Mesenchymal stem cell (in vitro differentiated cells and primary cell): ENCODE measurements at regions not wholly inside any gene's neighbourhood (a gene's known extent, or its start where the extent isn't known, plus 50 kb on each side); places are given as distances from the start of the nearest gene placed in this dataset.

Source experiments
- DNase-seq: peaks from one replicate; pipeline ENCODE4 v3.0.0-alpha.2; 2013
- H2AFZ ChIP-seq: one replicate; pipeline ENCODE4 v1.6.1; 2013; ENCODE audit warnings: low read depth, mild to moderate bottlenecking, control low read depth, inconsistent platforms, low read length, moderate library complexity
- H2AK5ac ChIP-seq: 2 replicates; pipeline ENCODE4 v1.6.1; 2013; ENCODE audit warnings: low read length, moderate library complexity, mild to moderate bottlenecking, inconsistent platforms; ENCODE audit not compliant: severe bottlenecking
- H2BK120ac ChIP-seq: one replicate; pipeline ENCODE4 v1.6.1; 2013; ENCODE audit warnings: low read depth, mild to moderate bottlenecking, inconsistent platforms, low read length, moderate library complexity
- H2BK12ac ChIP-seq, 2 experiments: one replicate each; pipeline ENCODE4 v1.6.1; 2013; ENCODE audit warnings: inconsistent platforms in 2 of 2, low read length in 2 of 2, mild to moderate bottlenecking in 2 of 2, moderate library complexity in 2 of 2, control low read depth in 1 of 2
- H2BK15ac ChIP-seq: one replicate; pipeline ENCODE4 v1.6.1; 2013; ENCODE audit warnings: mild to moderate bottlenecking, low read depth, inconsistent platforms; ENCODE audit not compliant: poor library complexity, severe bottlenecking
- H2BK5ac ChIP-seq: 2 replicates; pipeline ENCODE4 v1.6.1; 2013; ENCODE audit warnings: low read depth, mild to moderate bottlenecking, low read length, control low read depth, inconsistent platforms; ENCODE audit not compliant: poor library complexity, severe bottlenecking
- H3K14ac ChIP-seq, 2 experiments: one replicate each; pipeline ENCODE4 v1.6.1; 2013; ENCODE audit warnings: inconsistent platforms in 2 of 2, low read length in 2 of 2, control low read depth in 1 of 2, mild to moderate bottlenecking in 1 of 2, moderate library complexity in 1 of 2
- H3K18ac ChIP-seq, 2 experiments: one replicate each; pipeline ENCODE4 v1.6.1; 2013; ENCODE audit warnings: inconsistent platforms in 2 of 2, low read length in 2 of 2, control low read depth in 1 of 2, low read depth in 1 of 2, mild to moderate bottlenecking in 1 of 2
- H3K23ac ChIP-seq, 2 experiments: one replicate each; pipeline ENCODE4 v1.6.1; 2013; ENCODE audit warnings: inconsistent platforms in 2 of 2, low read length in 2 of 2, mild to moderate bottlenecking in 2 of 2, moderate library complexity in 2 of 2, control low read depth in 1 of 2
- H3K27ac ChIP-seq: 2 replicates; pipeline ENCODE4 v1.5.1; 2013; ENCODE audit warnings: mild to moderate bottlenecking, moderate library complexity, low read length, control low read depth, inconsistent platforms; ENCODE audit not compliant: poor library complexity, severe bottlenecking
- H3K27me3 ChIP-seq, 2 experiments: 2 replicates each; pipeline versions ENCODE4 v1.6.1 to v1.7.0; 2013; ENCODE audit warnings: low read length in 2 of 2, mild to moderate bottlenecking in 2 of 2, moderate library complexity in 2 of 2, control low read depth in 1 of 2, inconsistent platforms in 1 of 2; ENCODE audit not compliant: control insufficient read depth in 1 of 2, insufficient read depth in 1 of 2
- H3K36me3 ChIP-seq, 2 experiments: 2 replicates each; pipeline versions ENCODE4 v1.6.1 to v1.7.0; 2013; ENCODE audit warnings: low read length in 2 of 2, control low read depth in 1 of 2, inconsistent platforms in 1 of 2, low read depth in 1 of 2, mild to moderate bottlenecking in 1 of 2; ENCODE audit not compliant: insufficient read depth in 2 of 2, control insufficient read depth in 1 of 2
- H3K4ac ChIP-seq, 2 experiments: one replicate each; pipeline ENCODE4 v1.6.1; 2013; ENCODE audit warnings: inconsistent platforms in 2 of 2, low read length in 2 of 2, mild to moderate bottlenecking in 2 of 2, moderate library complexity in 2 of 2, control low read depth in 1 of 2, low read depth in 1 of 2
- H3K4me1 ChIP-seq: 2 replicates; pipeline ENCODE4 v1.6.1; 2013; ENCODE audit warnings: low read depth, low read length, control low read depth; ENCODE audit not compliant: control insufficient read depth, insufficient read depth
- H3K4me2 ChIP-seq: 2 replicates; pipeline ENCODE4 v1.6.1; 2013; ENCODE audit warnings: low read length, mild to moderate bottlenecking, inconsistent platforms; ENCODE audit not compliant: poor library complexity, severe bottlenecking
- H3K4me3 ChIP-seq, 2 experiments: 2 replicates each; pipeline versions ENCODE4 v1.5.1 to v1.7.0; 2013; ENCODE audit warnings: low read length in 2 of 2, mild to moderate bottlenecking in 2 of 2, control low read depth in 1 of 2, low read depth in 1 of 2; ENCODE audit not compliant: insufficient read depth in 1 of 2
- H3K79me1 ChIP-seq: replicated peaks from 2 replicates; pipeline ENCODE4 v1.6.1; 2013; ENCODE audit warnings: mild to moderate bottlenecking, control low read depth, low read length, inconsistent platforms; ENCODE audit not compliant: poor library complexity, severe bottlenecking
- H3K9ac ChIP-seq: 2 replicates; pipeline ENCODE4 v1.7.0; 2013; ENCODE audit warnings: mild to moderate bottlenecking, low read length, moderate library complexity
- H3K9me3 ChIP-seq: 2 replicates; pipeline ENCODE4 v1.7.0; 2013; ENCODE audit warnings: mild to moderate bottlenecking, low read length; ENCODE audit not compliant: control insufficient read depth
- H4K8ac ChIP-seq: one replicate; pipeline ENCODE4 v1.6.1; 2013; ENCODE audit warnings: inconsistent platforms, mild to moderate bottlenecking, low read length, moderate library complexity
- H4K91ac ChIP-seq: one replicate; pipeline ENCODE4 v1.6.1; 2013; ENCODE audit warnings: mild to moderate bottlenecking, low read length, inconsistent platforms
- WGBS: methylation state at CpG from one replicate; pipeline ENCODE4 v1.1.7; 2013; ENCODE audit warnings: mixed read lengths; 5-methylcytosine and 5-hydroxymethylcytosine counted together

GRCh38 chr2:217742841-217743240 is 260.0 kb downstream of the TNS1 start:
- Histone ChIP-seq H3K27ac (no peak overlapping the region), H2BK15ac (no peak overlapping the region), H2BK5ac (no peak overlapping the region), H3K4me1 (peaks cover 2% of the 10 kb centered on the region), H3K9ac (no peak overlapping the region), H4K8ac (no peak overlapping the region), H3K36me3 (no peaks in the 10 kb centered on the region), H3K23ac (no peak overlapping the region), H3K18ac (no peak overlapping the region), H3K79me1 (no peaks in the 10 kb centered on the region), H2BK12ac (no peak overlapping the region), H3K4me2 (no peak overlapping the region), H3K4me3 (no peak overlapping the region), H3K9me3 (no peaks in the 10 kb centered on the region), H4K91ac (no peak overlapping the region), H3K4ac (no peak overlapping the region), H2AK5ac (no peak overlapping the region), H2AFZ (no peak overlapping the region), H2BK120ac (no peak overlapping the region), H3K27me3 (peaks cover 0 to 6% of the 10 kb centered on the region in 2 experiments), H3K14ac (no peak overlapping the region)
- no peak for DNase-seq
- 87% methylated on average over 4 of the region's 5 CpGs for WGBS

DNA sequence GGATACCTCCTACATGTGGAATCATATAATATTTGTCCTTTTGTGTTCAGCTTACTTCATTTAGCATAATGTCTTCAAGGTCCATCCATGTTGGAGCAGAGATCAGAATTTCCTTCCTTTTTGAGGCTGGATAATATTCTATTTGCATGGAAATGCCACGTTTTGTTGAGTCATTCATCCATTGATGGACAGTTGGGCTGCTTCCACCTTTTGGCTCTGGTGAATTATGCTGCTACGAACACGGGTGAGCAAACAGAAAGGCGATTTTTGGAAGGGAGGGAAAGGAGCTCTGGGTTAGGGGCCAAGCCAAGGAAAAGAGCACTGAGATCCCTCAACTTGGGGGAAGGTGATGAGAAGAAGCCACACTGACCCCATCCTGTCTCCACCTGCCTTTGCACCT is 260.5 kb downstream of the TNS1 start:
- H3K4me3 ChIP-seq = no peak overlapping the region
- 91% methylated on average over 4 of the region's 4 CpGs for WGBS
- no peaks in the 10 kb centered on the region for H3K9me3 ChIP-seq
- no peak overlapping the region for H2AFZ ChIP-seq
- H2AK5ac ChIP-seq = no peak overlapping the region
- peaks cover 0 to 2% of the 10 kb centered on the region in 2 experiments for H3K36me3 ChIP-seq
- H3K79me1 ChIP-seq = no peaks in the 10 kb centered on the region
- no peak overlapping the region for H3K4ac ChIP-seq
- peaks cover 0 to 6% of the 10 kb centered on the region in 2 experiments for H3K27me3 ChIP-seq
- H3K23ac ChIP-seq = no peak overlapping the region
- H3K4me1 ChIP-seq = peaks cover 5% of the 10 kb centered on the region
- H2BK120ac ChIP-seq = no peak overlapping the region
- no peak overlapping the region for H2BK12ac ChIP-seq
- no peak overlapping the region for H3K9ac ChIP-seq
- no peak overlapping the region for H3K18ac ChIP-seq
- no peak overlapping the region for H4K8ac ChIP-seq
- no peak overlapping the region for H3K4me2 ChIP-seq
- no peak overlapping the region for H2BK15ac ChIP-seq
- no peak overlapping the region for H3K27ac ChIP-seq
- H2BK5ac ChIP-seq = no peak overlapping the region
- DNase-seq = no peak
- no peak overlapping the region for H3K14ac ChIP-seq
- no peak overlapping the region for H4K91ac ChIP-seq

GRCh38 chr2:217741381-217741955 is 261.3 kb downstream of the TNS1 start:
- no peak overlapping the region for H2BK15ac ChIP-seq
- H2BK5ac ChIP-seq = no peak overlapping the region
- no peak overlapping the region for H2AK5ac ChIP-seq
- DNase-seq = no peak
- H3K79me1 ChIP-seq = no peaks in the 10 kb centered on the region
- H3K27me3 ChIP-seq = peaks cover 0 to 6% of the 10 kb centered on the region in 2 experiments
- no peak overlapping the region for H3K4ac ChIP-seq
- H2AFZ ChIP-seq = no peak overlapping the region
- no peaks in the 10 kb centered on the region for H3K9me3 ChIP-seq
- peaks cover 0 to 2% of the 10 kb centered on the region in 2 experiments for H3K36me3 ChIP-seq
- H3K9ac ChIP-seq = no peak overlapping the region
- 93% methylated on average over 6 of the region's 6 CpGs for WGBS
- H4K91ac ChIP-seq = no peak overlapping the region
- no peak overlapping the region for H3K18ac ChIP-seq
- no peak overlapping the region for H2BK120ac ChIP-seq
- no peak overlapping the region for H2BK12ac ChIP-seq
- H3K14ac ChIP-seq = no peak overlapping the region
- no peak overlapping the region for H3K23ac ChIP-seq
- no peak overlapping the region for H4K8ac ChIP-seq
- H3K4me2 ChIP-seq = no peak overlapping the region
- no peak overlapping the region for H3K4me3 ChIP-seq
- peaks cover 5% of the 10 kb centered on the region for H3K4me1 ChIP-seq
- H3K27ac ChIP-seq = no peak overlapping the region

DNA sequence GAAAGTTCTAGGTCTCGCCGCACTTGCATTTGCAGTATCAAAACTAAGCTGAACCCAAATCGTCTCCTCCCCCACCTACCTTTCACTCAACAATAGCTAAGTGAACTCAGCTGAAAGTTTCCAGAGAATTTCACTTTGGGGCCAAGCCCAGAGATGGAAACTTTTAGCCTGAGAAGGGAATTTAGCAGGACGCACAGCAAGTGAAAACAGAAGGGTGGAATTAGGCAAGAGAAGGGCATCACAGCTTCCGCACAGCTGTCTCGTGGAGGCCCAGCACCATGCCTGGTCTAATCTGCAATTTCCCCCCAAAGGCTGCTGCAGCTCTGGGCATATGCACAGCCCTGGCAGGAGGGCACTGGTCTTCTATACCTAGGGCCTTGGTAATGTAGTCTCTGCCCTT is 262.0 kb downstream of the TNS1 start:
- H3K79me1 ChIP-seq = no peaks in the 10 kb centered on the region
- peaks cover 5% of the 10 kb centered on the region for H3K4me1 ChIP-seq
- no peak overlapping the region for H3K14ac ChIP-seq
- peaks cover 0 to 2% of the 10 kb centered on the region in 2 experiments for H3K36me3 ChIP-seq
- 94% methylated on average over 6 of the region's 6 CpGs for WGBS
- H3K18ac ChIP-seq = no peak overlapping the region
- H3K4me3 ChIP-seq = no peak overlapping the region
- no peak overlapping the region for H2BK12ac ChIP-seq
- no peak for DNase-seq
- H4K8ac ChIP-seq = no peak overlapping the region
- no peak overlapping the region for H3K9ac ChIP-seq
- no peaks in the 10 kb centered on the region for H3K9me3 ChIP-seq
- no peak overlapping the region for H3K4ac ChIP-seq
- H3K4me2 ChIP-seq = no peak overlapping the region
- H2BK120ac ChIP-seq = no peak overlapping the region
- no peak overlapping the region for H3K27ac ChIP-seq
- H2AK5ac ChIP-seq = no peak overlapping the region
- H2BK5ac ChIP-seq = no peak overlapping the region
- no peak overlapping the region for H4K91ac ChIP-seq
- no peak overlapping the region for H2AFZ ChIP-seq
- peaks cover 0 to 6% of the 10 kb centered on the region in 2 experiments for H3K27me3 ChIP-seq
- H2BK15ac ChIP-seq = no peak overlapping the region
- no peak overlapping the region for H3K23ac ChIP-seq
